HG02970 (cell line): ENCODE measurements at regions not wholly inside any gene's neighbourhood (a gene's known extent, or its start where the extent isn't known, plus 50 kb on each side); places are given as distances from the start of the nearest gene placed in this dataset.

Experiments
- ATAC-seq: cut with Tn5 transposase; IDR thresholded peaks from one replicate; pipeline ENCODE4 v1.9.1; 2021; ENCODE audit warnings: mild to moderate bottlenecking, moderate library complexity, moderate number of reproducible peaks; ENCODE audit not compliant: unreplicated experiment, low FRiP score

DNA sequence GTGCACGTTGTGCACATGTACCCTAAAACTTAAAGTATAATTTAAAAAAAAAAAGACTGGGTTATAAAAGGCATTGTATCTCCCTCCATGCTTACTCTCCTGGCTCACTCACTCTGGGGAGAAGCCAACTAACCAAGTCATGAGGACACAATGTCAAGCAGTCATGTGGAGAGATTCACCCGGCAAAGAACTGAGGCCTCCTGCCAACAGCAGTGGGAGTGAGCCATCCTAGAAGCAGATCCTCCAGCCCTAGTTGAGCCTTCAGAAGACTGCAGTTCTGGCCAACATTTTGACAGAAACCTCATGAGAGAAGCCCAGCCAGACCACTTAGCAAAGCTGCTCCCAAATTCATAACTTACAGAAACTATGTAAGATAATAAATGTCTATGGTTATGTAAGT lies 521.7 kb upstream of the FZD8 start:
- no peak for ATAC-seq

GRCh38 chr10:36157486-36157885 lies 515.4 kb upstream of the FZD8 start:
- no peak for ATAC-seq

DNA sequence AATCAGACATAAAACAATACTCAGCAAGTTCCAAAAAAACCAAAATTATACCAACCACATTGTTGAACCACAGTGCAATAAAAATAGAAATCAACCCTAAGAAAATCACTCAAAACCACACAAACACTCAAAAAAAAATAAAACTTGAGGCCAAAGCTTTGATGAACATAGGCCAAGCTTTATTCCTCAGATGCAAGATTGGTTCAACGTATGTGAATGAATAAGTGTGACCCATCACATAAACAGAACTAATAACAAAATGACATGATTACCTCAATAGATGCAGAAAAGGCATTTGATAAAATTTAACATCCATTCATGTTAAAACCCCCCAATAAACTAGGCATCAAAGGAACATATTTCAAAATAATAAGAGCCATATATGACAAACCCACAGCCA lies 506.1 kb upstream of the FZD8 start:
- ATAC-seq, result no peak

DNA sequence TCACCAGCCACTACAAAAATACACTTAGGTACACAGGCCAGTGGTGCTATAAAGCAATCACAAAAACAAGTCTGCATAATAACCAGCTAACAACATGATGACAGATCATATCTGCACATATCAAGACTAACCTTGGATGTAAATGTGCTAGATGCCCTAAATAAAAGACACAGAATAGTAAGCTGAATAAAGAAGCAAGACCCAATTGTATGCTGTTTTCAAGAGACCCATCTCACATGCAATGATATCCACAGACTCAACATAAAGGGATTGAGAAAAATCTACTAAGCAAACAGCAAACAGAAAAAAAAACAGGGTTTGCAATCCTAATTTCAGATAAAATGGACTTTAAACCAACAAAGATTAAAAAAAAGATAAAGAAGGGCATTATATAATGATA lies 505.4 kb upstream of the FZD8 start:
- no peak for ATAC-seq

GRCh38 chr10:36141856-36142560 lies 499.9 kb upstream of the FZD8 start:
- ATAC-seq, result no peak

DNA sequence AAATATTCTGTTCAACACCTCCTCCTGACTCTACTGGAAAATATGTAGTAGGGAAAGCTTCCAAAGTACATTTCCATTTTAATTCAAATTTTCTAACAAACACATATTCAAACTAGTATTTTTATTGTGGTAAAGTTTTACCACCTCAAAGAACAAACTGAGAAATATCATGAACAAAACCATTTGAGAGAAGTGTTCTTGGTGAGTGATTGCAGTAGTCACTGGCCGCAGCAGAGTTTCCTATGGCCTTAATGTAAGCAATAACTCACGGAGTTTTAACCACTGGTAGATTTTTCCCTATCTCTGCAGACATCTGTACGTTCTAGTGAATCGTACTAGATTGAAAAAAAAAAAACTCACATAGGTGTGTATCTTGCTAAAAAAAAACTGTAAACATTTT lies 487.0 kb upstream of the FZD8 start:
- ATAC-seq, result no peak

DNA sequence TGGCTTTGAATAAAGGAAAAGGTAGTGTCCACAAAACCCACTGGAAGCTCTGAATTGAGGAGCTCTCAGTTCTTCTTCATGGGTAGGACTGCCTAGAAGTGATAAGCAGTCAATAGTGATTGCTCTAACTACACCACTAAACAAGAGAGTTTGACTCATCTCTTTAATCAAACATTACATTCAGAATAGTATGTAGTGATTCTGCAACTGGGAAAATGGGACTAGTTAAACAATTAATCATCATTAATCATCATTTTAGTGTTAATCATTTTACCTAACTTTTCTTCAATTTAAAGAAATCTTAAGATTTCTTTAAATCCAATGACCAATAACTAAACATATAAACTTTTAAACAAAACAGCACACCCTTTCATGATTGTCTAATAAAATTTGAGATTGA lies 484.0 kb upstream of the FZD8 start:
- ATAC-seq, result no peak

DNA sequence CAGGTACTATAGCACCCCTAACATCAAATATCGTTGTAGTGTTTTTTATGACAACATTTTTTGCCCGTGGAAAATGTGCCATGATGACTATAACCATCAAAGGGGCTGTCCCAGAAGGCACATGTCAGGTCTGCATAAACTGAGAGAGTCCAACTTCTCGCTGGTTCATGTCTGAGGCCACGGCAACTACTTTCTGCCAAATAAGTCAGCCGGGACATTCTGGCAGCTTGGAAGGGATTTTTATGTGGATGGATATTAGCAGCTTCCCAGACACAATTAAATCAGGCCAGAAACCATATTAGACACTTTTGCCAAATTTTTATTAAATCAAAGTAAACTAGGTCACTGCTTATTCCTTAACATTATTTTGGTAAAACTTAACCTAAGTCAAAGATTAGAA lies 477.4 kb upstream of the FZD8 start:
- no peak for ATAC-seq

- no peak for ATAC-seq
Measured at GRCh38 chr10:36118314-36118713, 476.2 kb upstream of the FZD8 start.

DNA sequence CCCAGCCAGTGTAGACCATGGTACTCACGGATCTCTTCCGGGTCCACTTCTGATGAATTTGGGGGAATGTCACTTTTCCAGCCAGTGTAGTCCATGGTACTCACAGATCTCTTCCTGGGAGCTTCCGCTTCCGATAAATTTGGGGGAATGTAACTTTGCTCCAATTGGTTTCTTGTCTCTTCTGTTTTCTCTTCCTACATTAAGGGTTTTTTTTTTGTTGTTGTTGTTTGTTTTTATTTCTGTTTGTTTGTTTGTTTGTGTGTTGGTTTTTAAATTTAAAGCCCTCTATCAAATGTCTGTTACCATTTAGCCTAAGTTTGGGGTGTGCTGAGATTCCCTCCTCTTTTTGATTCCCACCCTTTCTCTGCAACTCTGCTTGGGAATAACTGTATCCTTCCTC lies 475.8 kb upstream of the FZD8 start:
- ATAC-seq, result no peak

GRCh38 chr10:36117231-36117630 lies 475.1 kb upstream of the FZD8 start:
- no peak for ATAC-seq

DNA sequence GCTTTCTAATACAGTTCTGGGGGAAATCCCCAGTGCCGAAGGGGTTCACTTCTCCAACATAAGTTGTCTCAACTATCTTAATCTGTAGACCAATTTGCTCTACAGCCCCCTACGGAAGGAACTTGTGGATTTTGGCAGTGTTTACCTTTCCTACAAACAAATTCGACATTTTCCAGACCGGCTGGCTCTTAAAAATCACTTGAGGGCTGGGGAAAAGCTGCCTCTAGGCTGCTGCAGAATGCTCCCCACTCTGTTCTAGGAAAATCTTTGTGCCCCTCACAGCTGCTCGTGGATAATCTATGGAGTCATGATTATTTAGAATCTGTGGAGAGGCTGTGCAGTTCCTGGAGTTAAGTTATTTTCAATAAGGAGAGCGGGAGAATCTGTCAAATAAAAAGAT lies 474.6 kb upstream of the FZD8 start:
- no peak for ATAC-seq

GRCh38 chr10:36116040-36116439 lies 473.9 kb upstream of the FZD8 start:
- no peak for ATAC-seq

- no peak for ATAC-seq
Measured at GRCh38 chr10:36115364-36115763, 473.3 kb upstream of the FZD8 start.

DNA sequence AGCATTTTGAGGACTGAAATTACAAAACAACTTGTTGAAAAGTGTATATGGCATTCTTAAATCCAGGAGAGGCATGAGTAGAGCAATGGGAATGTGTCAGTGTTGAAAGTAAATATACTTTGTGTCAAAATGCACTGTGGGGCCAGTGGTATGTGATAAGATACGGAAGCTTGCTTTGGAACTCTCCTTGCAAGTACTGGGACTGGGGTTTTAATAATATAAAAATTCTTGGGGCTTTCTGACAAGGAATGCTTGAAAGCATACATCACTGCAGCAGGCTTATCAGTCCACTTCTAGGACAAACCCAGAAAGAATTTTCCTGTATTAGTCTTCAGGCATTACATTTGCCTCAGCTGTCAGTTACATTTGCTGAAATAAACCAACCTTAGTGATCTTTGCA lies 472.8 kb upstream of the FZD8 start:
- ATAC-seq, result no peak

DNA sequence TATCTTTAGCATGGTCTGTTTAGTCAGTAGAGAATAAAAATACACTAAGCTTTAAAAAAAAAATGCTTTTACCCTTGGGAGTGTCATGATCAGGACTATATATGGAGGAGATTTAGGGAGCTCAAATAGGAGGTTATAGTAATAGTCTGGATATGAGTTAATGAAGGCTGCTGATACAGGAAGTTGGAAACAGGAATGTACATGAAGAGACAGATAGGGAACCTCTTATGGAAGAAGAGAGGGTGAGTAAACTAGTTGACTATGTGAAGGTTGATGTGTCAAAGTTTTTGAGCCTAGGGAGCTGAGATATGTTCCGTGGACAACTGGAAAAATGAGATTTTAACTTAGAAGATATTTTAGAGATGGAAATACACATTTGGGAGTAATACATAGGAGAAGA lies 472.0 kb upstream of the FZD8 start:
- ATAC-seq, result no peak

GRCh38 chr10:36111676-36112075 lies 469.6 kb upstream of the FZD8 start:
- no peak for ATAC-seq

- no peak for ATAC-seq
Measured at GRCh38 chr10:36110097-36110496, 468.0 kb upstream of the FZD8 start.

- no peak for ATAC-seq
Measured at GRCh38 chr10:36109399-36110023, 467.4 kb upstream of the FZD8 start.

DNA sequence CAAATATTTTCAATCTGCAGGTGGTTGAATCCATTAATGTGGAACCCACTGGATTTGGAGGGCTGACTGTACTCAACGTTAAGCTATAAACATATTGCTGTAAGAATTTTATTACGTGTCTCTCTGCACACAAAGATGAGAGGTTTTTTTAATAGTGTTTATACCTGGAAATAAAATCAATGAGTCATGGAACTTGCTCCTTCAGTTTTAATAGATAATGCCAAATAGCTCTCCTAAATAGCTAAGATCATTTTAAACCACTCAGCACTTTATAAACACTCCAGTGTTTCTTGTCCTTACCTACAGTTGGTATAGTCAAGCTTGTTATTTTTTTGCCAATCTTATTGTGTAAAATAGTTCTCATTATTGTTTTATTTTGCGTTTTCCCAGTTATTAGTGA lies 455.6 kb upstream of the FZD8 start:
- no peak for ATAC-seq

- no peak for ATAC-seq
Measured at GRCh38 chr10:36096576-36096975, 454.5 kb upstream of the FZD8 start.

DNA sequence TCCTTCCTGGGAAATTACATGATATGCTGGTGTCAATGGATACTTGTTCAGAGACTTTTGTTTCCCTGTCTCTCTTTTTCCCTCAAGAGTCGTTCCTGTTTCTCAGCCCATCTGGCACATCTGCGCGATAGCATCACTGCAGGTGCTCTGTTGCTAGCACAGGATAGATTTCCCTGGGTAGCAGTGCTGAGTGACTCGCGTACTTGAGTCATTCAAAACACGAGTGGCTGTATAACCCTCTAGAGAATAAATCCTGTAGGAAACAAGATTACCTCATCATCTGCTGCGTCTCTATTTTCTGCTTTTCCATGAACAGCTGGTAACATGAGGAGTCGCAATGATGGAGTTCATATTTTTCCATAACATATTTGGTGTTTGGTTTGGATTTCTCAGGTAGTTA lies 452.0 kb upstream of the FZD8 start:
- no peak for ATAC-seq

GRCh38 chr10:36092116-36092515 lies 450.0 kb upstream of the FZD8 start:
- no peak for ATAC-seq
